ENCODE measurements at regions not wholly inside any gene's neighbourhood (a gene's known extent, or its start where the extent isn't known, plus 50 kb on each side); places are given as distances from the start of the nearest gene placed in this dataset.

DNA sequence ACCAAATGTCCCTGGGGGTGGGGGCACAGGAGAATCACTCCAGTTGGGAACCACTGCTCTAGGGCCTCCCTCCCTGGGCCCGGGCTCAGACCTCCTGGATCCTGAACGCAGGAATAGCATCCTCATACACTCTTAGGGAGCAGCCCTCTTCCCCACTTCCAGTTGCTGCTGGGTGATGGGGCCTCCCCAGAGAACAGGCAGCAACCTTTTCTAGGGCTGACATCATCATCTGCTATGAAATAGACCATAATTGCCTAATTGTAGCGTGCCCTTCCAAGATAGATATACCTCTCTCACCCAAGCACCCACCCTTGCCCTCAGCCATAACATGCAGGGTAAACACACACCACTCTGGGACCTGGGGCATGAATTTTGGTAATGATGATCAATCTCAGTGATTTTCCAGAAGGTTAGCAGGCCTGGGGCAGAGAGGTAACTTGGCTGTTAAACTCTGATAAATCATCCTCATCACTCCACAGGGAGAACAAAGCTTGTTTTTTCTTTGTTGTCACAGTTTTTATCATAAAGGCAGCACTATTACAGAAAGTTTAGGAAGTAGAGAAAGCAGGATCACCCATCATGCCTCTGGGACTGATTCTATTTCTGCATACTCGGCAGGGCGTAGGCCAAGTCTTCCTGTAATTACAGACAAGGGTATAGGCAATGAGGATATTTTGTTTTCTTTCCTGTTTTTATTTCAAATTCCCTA, 88.3 kb upstream of the PRDM11 start:
- TF ChIP-seq, protein P1, sequence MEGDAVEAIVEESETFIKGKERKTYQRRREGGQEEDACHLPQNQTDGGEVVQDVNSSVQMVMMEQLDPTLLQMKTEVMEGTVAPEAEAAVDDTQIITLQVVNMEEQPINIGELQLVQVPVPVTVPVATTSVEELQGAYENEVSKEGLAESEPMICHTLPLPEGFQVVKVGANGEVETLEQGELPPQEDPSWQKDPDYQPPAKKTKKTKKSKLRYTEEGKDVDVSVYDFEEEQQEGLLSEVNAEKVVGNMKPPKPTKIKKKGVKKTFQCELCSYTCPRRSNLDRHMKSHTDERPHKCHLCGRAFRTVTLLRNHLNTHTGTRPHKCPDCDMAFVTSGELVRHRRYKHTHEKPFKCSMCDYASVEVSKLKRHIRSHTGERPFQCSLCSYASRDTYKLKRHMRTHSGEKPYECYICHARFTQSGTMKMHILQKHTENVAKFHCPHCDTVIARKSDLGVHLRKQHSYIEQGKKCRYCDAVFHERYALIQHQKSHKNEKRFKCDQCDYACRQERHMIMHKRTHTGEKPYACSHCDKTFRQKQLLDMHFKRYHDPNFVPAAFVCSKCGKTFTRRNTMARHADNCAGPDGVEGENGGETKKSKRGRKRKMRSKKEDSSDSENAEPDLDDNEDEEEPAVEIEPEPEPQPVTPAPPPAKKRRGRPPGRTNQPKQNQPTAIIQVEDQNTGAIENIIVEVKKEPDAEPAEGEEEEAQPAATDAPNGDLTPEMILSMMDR (IDR thresholded peaks at IDR 0.05) = no peak
- TF ChIP-seq EZH2phosphoT487 (IDR thresholded peaks at IDR 0.05; ENCODE audit: borderline replicate concordance, low read depth) = no peak
- no peak for TF ChIP-seq EP300 (IDR thresholded peaks at IDR 0.05; ENCODE audit: borderline replicate concordance in 1 of 2, low read depth in 1 of 2, low read length in 1 of 2)
- TF ChIP-seq POLR2AphosphoS5 (IDR thresholded peaks at IDR 0.05; ENCODE audit: low read depth, low read length) = no peak
- TF ChIP-seq, protein P2, sequence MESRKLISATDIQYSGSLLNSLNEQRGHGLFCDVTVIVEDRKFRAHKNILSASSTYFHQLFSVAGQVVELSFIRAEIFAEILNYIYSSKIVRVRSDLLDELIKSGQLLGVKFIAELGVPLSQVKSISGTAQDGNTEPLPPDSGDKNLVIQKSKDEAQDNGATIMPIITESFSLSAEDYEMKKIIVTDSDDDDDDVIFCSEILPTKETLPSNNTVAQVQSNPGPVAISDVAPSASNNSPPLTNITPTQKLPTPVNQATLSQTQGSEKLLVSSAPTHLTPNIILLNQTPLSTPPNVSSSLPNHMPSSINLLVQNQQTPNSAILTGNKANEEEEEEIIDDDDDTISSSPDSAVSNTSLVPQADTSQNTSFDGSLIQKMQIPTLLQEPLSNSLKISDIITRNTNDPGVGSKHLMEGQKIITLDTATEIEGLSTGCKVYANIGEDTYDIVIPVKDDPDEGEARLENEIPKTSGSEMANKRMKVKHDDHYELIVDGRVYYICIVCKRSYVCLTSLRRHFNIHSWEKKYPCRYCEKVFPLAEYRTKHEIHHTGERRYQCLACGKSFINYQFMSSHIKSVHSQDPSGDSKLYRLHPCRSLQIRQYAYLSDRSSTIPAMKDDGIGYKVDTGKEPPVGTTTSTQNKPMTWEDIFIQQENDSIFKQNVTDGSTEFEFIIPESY (IDR thresholded peaks at IDR 0.05; ENCODE audit: borderline replicate concordance, low read depth) = no peak
- TF ChIP-seq CHD2 (IDR thresholded peaks at IDR 0.05; ENCODE audit: low read length, partially characterized antibody) = no peak
- TF ChIP-seq, protein P3, sequence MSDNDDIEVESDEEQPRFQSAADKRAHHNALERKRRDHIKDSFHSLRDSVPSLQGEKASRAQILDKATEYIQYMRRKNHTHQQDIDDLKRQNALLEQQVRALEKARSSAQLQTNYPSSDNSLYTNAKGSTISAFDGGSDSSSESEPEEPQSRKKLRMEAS (IDR thresholded peaks at IDR 0.05; ENCODE audit: low read depth) = no peak
- no peak for TF ChIP-seq MEF2A (IDR thresholded peaks at IDR 0.05; ENCODE audit: borderline replicate concordance, low read depth)
- no peak for TF ChIP-seq TAF1 (IDR thresholded peaks at IDR 0.05; ENCODE audit: borderline replicate concordance, low read depth, low read length)
- TF ChIP-seq, protein P4, sequence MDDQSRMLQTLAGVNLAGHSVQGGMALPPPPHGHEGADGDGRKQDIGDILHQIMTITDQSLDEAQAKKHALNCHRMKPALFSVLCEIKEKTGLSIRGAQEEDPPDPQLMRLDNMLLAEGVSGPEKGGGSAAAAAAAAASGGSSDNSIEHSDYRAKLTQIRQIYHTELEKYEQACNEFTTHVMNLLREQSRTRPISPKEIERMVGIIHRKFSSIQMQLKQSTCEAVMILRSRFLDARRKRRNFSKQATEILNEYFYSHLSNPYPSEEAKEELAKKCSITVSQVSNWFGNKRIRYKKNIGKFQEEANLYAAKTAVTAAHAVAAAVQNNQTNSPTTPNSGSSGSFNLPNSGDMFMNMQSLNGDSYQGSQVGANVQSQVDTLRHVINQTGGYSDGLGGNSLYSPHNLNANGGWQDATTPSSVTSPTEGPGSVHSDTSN (IDR thresholded peaks at IDR 0.05) = no peak
- TF ChIP-seq GATA2 (CRISPR knock-in tag; IDR thresholded peaks at IDR 0.05) = no peak

Measured in SK-N-SH (cell line).